HepG2 (cell line): ENCODE measurements at regions not wholly inside any gene's neighbourhood (a gene's known extent, or its start where the extent isn't known, plus 50 kb on each side); places are given as distances from the start of the nearest gene placed in this dataset.

Experiments
- ATF4 ChIP-seq, 2 experiments: fragments of 450-650 bp in 1 of 2; sonication (generic) in 1 of 2; formaldehyde crosslinking; IDR thresholded peaks; 2 replicates each; pipeline versions ENCODE4 v1.5.0 to v1.8.0; 2020 to 2022; ENCODE audit warnings: mild to moderate bottlenecking in 1 of 2, missing genetic modification reagents in 1 of 2
- CREB1 ChIP-seq, 2 experiments: fragments of 450-650 bp in 1 of 2; IDR thresholded peaks; 2 replicates each; pipeline ENCODE4 v1.6.1; 2016 to 2017; ENCODE audit warnings: control low read depth in 1 of 2, mild to moderate bottlenecking in 1 of 2, missing compliant biosample characterization in 1 of 2, missing genetic modification characterization in 1 of 2
- ERF ChIP-seq: IDR thresholded peaks from 2 replicates; pipeline ENCODE4 v1.6.1; 2018; ENCODE audit warnings: missing biosample characterization, missing genetic modification reagents
- HIC2 ChIP-seq: sonication (generic); formaldehyde crosslinking; IDR thresholded peaks from 2 replicates; pipeline ENCODE4 v1.9.0; 2022; ENCODE audit warnings: low read depth, missing genetic modification reagents
- MED1 ChIP-seq: sonication (generic); formaldehyde crosslinking; IDR thresholded peaks from 2 replicates; pipeline ENCODE4 v1.4.0; 2020; ENCODE audit warnings: missing genetic modification reagents
- PAXIP1 ChIP-seq: sonication (generic); formaldehyde crosslinking; conservative IDR thresholded peaks from 2 replicates; pipeline ENCODE4 v1.4.0; 2020; ENCODE audit warnings: mild to moderate bottlenecking, missing genetic modification reagents, moderate library complexity
- RXRB ChIP-seq: IDR thresholded peaks from 2 replicates; pipeline ENCODE4 v1.6.1; 2016; ENCODE audit warnings: borderline replicate concordance, missing genetic modification reagents, missing compliant biosample characterization
- TBX2 ChIP-seq: sonication (generic); formaldehyde crosslinking; IDR thresholded peaks from 2 replicates; pipeline ENCODE4 v1.5.0; 2020; ENCODE audit warnings: missing genetic modification reagents, mild to moderate bottlenecking, borderline replicate concordance
- TFE3 ChIP-seq: IDR thresholded peaks from 2 replicates; pipeline ENCODE4 v1.6.1; 2016
- XBP1 ChIP-seq: sonication (generic); formaldehyde crosslinking; IDR thresholded peaks from 2 replicates; pipeline ENCODE4 v1.5.0; 2020; ENCODE audit warnings: missing genetic modification reagents
- ZNF354B ChIP-seq: sonication (generic); formaldehyde crosslinking; IDR thresholded peaks from 2 replicates; pipeline ENCODE4 v1.8.0; 2022; ENCODE audit warnings: mild to moderate bottlenecking, missing genetic modification reagents
- ZNF598 ChIP-seq: sonication (generic); formaldehyde crosslinking; IDR thresholded peaks from 2 replicates; pipeline ENCODE4 v1.5.1; 2020; ENCODE audit warnings: mild to moderate bottlenecking, missing genetic modification reagents, borderline replicate concordance
- ZNF687 ChIP-seq: sonication (generic); formaldehyde crosslinking; IDR thresholded peaks from 2 replicates; pipeline ENCODE4 v1.5.1; 2020; ENCODE audit warnings: mild to moderate bottlenecking, missing genetic modification reagents, moderate library complexity
- ZNF766 ChIP-seq: sonication (generic); formaldehyde crosslinking; IDR thresholded peaks from 2 replicates; pipeline ENCODE4 v1.5.0; 2020; ENCODE audit warnings: missing genetic modification reagents, borderline replicate concordance

GRCh38 chr21:43297391-43297981, 128.7 kb downstream of the CRYAA start (continued):
- TF ChIP-seq CREB1 (IDR thresholded peaks at IDR 0.05): no peak
- no peak for TF ChIP-seq CREB1 (CRISPR knock-in tag; IDR thresholded peaks at IDR 0.05)
- no peak for TF ChIP-seq TFE3 (CRISPR knock-in tag)
- TF ChIP-seq ATF4 (CRISPR knock-in tag; IDR thresholded peaks at IDR 0.05): 0 out of 4 replicates have a peak, but pooled peaks of 1 of the 2 experiments have one; percentile 9
- peak; percentile 43; the same call in 1 of the 2 replicates for TF ChIP-seq RXRB
- peak; percentile 42 for TF ChIP-seq PAXIP1
- TF ChIP-seq ZNF598: no peak
- no peak for TF ChIP-seq ERF (CRISPR knock-in tag)
- TF ChIP-seq MED1 (CRISPR knock-in tag): 0 out of 2 replicates have a peak, but pooled peaks have one; percentile 15
- TF ChIP-seq ZNF687: peak; percentile 72
- no peak for TF ChIP-seq ZNF766 (CRISPR knock-in tag)
- TF ChIP-seq TBX2 (CRISPR knock-in tag): peak; percentile 5; the same call in 1 of the 2 replicates
- no peak for TF ChIP-seq XBP1 (CRISPR knock-in tag)
- TF ChIP-seq HIC2: 0 out of 2 replicates have a peak, but pooled peaks have one; percentile 48
- no peak for TF ChIP-seq ZNF354B (CRISPR knock-in tag)
